Lower lobe of right lung (tissue), 2 donors: ENCODE measurements at regions not wholly inside any gene's neighbourhood (a gene's known extent, or its start where the extent isn't known, plus 50 kb on each side); places are given as distances from the start of the nearest gene placed in this dataset.

Experiments used
- ATAC-seq, 2 donors: fragments of 200-7000 bp; cut with Tn5 transposase; one replicate each; pipeline ENCODE4 v1.9.1; 2020 to 2022; ENCODE audit warnings: mild to moderate bottlenecking in 2 of 2, moderate library complexity in 2 of 2
- DNase-seq: peaks from one replicate; pipeline ENCODE4 v3.0.0-alpha.2; 2020
- H3K27ac ChIP-seq: fragments of 200-600 bp; one replicate; pipeline ENCODE4 v1.8.0; 2022
- H3K27me3 ChIP-seq: fragments of 200-600 bp; one replicate; pipeline ENCODE4 v1.8.0; 2022; ENCODE audit warnings: low read depth
- H3K36me3 ChIP-seq: fragments of 200-600 bp; one replicate; pipeline ENCODE4 v1.8.0; 2022; ENCODE audit warnings: mild to moderate bottlenecking
- H3K4me1 ChIP-seq: fragments of 200-600 bp; one replicate; pipeline ENCODE4 v1.8.0; 2022
- H3K4me3 ChIP-seq: fragments of 200-600 bp; one replicate; pipeline ENCODE4 v1.8.0; 2022; ENCODE audit warnings: mild to moderate bottlenecking
- H3K9me3 ChIP-seq: fragments of 200-600 bp; one replicate; pipeline ENCODE4 v1.8.0; 2022
- CTCF ChIP-seq: fragments of 200-600 bp; IDR thresholded peaks from one replicate; pipeline ENCODE4 v1.8.0; 2022; ENCODE audit warnings: antibody characterized with exemption, mild to moderate bottlenecking
- intact Hi-C: fragments of 100-400 bp; cut with DNase I; formaldehyde crosslinking; loops from one replicate; pipeline ENCODE4 v1.11.0; 2022
- donor health status: DM: no; HTN: yes; CAD: no; lungs with severe emphysema.

GRCh38 chr6:164325168-164325567 is 910.6 kb downstream of the QKI start:
- Histone ChIP-seq H3K27me3 (no peaks in the 10 kb centered on the region), H3K9me3 (no peaks in the 10 kb centered on the region), H3K4me3 (no peak overlapping the region), H3K36me3 (no peaks in the 10 kb centered on the region), H3K4me1 (no peaks in the 10 kb centered on the region), H3K27ac (no peak overlapping the region)
- ATAC-seq (no peak), DNase-seq (no peak)
- intact Hi-C loops: no loop called here
- no peak for TF ChIP-seq CTCF

GRCh38 chr6:164322533-164322932 is 908.0 kb downstream of the QKI start:
- H3K27ac ChIP-seq: no peak overlapping the region

GRCh38 chr6:164321297-164321696 is 906.8 kb downstream of the QKI start:
- intact Hi-C loops: no loop called here
- Histone ChIP-seq H3K4me3 (no peak overlapping the region), H3K4me1 (no peaks in the 10 kb centered on the region), H3K9me3 (no peaks in the 10 kb centered on the region), H3K27ac (no peak overlapping the region), H3K27me3 (no peaks in the 10 kb centered on the region), H3K36me3 (no peaks in the 10 kb centered on the region)
- TF ChIP-seq CTCF: no peak
- ATAC-seq (no peak), DNase-seq (no peak)

More at GRCh38 chr6:164322533-164322932, 908.0 kb downstream of the QKI start:
- Histone ChIP-seq H3K4me1 (no peaks in the 10 kb centered on the region), H3K36me3 (no peaks in the 10 kb centered on the region), H3K9me3 (no peaks in the 10 kb centered on the region), H3K4me3 (no peak overlapping the region), H3K27me3 (no peaks in the 10 kb centered on the region)
- intact Hi-C loops: no loop called here
- TF ChIP-seq CTCF: no peak
- ATAC-seq (no peak), DNase-seq (no peak)

- Histone ChIP-seq H3K4me1 (no peaks in the 10 kb centered on the region), H3K36me3 (no peaks in the 10 kb centered on the region), H3K27me3 (no peaks in the 10 kb centered on the region), H3K27ac (no peak overlapping the region), H3K4me3 (no peak overlapping the region), H3K9me3 (no peaks in the 10 kb centered on the region)
- ATAC-seq: no peak
- TF ChIP-seq CTCF: no peak
- DNase-seq: no peak
- intact Hi-C loops: no loop called here
Measured at GRCh38 chr6:164315376-164315775, 900.9 kb downstream of the QKI start.

GRCh38 chr6:164308339-164308738 is 893.8 kb downstream of the QKI start:
- Histone ChIP-seq H3K9me3 (no peaks in the 10 kb centered on the region), H3K4me1 (no peaks in the 10 kb centered on the region), H3K27ac (no peak overlapping the region), H3K4me3 (no peak overlapping the region), H3K36me3 (no peaks in the 10 kb centered on the region), H3K27me3 (no peaks in the 10 kb centered on the region)
- no peak for TF ChIP-seq CTCF
- intact Hi-C loops: no loop called here
- DNase-seq: no peak
- ATAC-seq: no peak
